HG02642 (cell line): ENCODE measurements at regions not wholly inside any gene's neighbourhood (a gene's known extent, or its start where the extent isn't known, plus 50 kb on each side); places are given as distances from the start of the nearest gene placed in this dataset.

Source experiments
- ATAC-seq: cut with Tn5 transposase; IDR thresholded peaks from one replicate; pipeline ENCODE4 v1.9.1; 2021; ENCODE audit warnings: mild to moderate bottlenecking; ENCODE audit not compliant: unreplicated experiment, poor library complexity

DNA sequence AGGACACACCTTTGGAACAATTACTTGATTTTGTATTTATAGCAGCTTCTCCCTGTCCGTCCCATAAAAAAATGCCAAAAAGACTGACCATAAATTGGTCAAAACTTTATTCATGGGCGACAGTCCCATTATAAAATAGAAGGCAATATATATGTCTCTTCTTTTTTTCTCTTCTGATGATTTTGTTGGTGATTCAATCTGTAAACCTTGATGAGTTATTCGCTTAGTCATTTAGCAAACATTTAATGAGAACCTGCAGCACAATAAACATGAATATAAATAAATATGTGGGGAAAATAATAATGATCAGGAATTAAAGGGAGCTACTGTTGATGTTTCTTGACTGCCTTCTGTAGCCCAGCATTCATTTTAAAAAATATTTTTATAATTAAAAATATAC, 356.4 kb upstream of the ACTBL2 start:
- ATAC-seq: no peak

DNA sequence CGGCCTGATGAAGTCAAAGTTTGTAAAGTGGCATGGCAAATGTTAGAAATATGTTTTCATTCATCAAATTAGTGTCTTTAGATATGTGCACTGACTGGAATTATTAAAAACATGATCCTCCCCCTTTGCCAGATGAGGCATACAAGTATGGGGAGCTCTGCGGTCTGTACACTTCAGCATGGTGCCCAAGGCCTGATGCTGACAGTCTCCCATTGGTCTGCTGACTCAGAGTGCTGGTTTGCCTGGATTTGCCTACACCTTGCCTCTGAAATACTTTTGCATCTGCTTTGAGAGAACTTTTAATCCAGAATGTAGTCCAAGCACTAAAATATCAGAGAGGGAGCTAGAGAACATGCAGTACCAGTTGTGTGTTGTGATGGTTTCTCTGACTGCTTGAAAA, 354.3 kb upstream of the ACTBL2 start:
- ATAC-seq: no peak

- ATAC-seq: no peak
Observed at GRCh38 chr5:57836331-57836730, 353.7 kb upstream of the ACTBL2 start.

GRCh38 chr5:57834829-57835608, 352.4 kb upstream of the ACTBL2 start:
- ATAC-seq: no peak

- ATAC-seq: no peak
Observed at GRCh38 chr5:57833489-57833888, 350.9 kb upstream of the ACTBL2 start.

DNA sequence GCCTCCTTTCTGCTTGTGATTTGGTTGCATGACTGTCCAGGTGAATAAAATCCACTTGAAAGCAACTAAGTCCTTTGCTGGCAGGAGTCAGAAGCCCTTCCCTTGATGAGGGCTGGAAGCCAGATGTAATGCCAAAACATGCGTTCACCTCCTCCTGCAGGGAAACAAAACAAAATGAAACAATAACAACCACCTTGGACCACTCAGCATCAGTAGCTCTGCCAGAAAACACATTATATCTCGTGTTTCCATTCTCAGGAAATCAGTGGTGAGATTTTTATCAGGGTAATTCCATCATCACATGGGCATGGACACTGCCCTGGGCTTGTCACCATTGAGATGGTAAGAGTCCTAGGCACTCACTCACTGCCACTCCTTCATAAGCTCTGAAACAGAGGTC, 350.3 kb upstream of the ACTBL2 start:
- ATAC-seq: no peak

GRCh38 chr5:57831932-57832331, 349.3 kb upstream of the ACTBL2 start:
- no peak for ATAC-seq

- no peak for ATAC-seq
Observed at GRCh38 chr5:57831090-57831489, 348.5 kb upstream of the ACTBL2 start.

GRCh38 chr5:57828221-57828620, 345.6 kb upstream of the ACTBL2 start:
- ATAC-seq: no peak

- no peak for ATAC-seq
Observed at GRCh38 chr5:57825031-57825686, 342.5 kb upstream of the ACTBL2 start.

GRCh38 chr5:57824623-57825022, 342.0 kb upstream of the ACTBL2 start:
- ATAC-seq: no peak

GRCh38 chr5:57824047-57824446, 341.4 kb upstream of the ACTBL2 start:
- ATAC-seq: no peak

DNA sequence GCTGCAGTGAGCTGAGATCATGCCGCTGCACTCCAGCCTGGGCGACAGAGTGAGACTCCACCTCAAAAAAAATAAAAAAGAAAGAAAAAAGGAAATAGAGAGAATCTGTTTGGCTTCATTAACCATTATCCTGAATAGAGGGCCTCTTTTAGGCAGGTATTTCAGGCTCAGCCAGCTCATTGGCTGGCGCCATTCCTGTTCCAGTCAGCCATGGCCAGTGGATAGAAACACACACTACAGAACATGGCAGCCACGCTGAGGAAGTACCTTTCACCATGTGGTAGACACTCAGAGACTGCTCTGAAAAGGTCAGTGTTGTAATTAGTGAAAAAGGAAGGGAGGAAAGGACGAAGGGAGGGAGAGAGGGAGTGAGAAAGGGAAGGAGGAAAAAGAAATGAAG, 340.0 kb upstream of the ACTBL2 start:
- ATAC-seq: no peak

- no peak for ATAC-seq
Observed at GRCh38 chr5:57818397-57818796, 335.8 kb upstream of the ACTBL2 start.

GRCh38 chr5:57817924-57818323, 335.3 kb upstream of the ACTBL2 start:
- no peak for ATAC-seq

- ATAC-seq: no peak
Observed at GRCh38 chr5:57817001-57817453, 334.4 kb upstream of the ACTBL2 start.

- no peak for ATAC-seq
Observed at GRCh38 chr5:57816108-57816507, 333.5 kb upstream of the ACTBL2 start.

DNA sequence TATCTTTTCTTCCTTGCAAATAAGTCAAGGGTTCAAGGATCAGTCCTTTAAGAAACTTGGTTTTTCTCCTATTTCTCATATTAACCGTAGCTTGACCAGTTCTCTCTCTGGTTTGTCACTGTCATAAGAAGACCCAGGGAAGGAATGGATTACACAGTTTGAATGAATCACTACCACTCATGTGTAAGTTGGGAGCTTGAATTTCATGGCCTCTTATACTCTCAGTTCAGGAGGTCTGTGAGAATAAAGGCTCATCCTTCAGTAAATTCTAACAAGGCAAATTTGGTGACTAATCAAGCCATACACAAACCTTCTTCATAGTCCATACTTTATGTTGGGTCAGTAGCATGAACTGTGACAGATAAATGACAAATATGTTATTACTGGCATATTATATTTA, 323.1 kb upstream of the ACTBL2 start:
- ATAC-seq: no peak

GRCh38 chr5:57805170-57805569, 322.6 kb upstream of the ACTBL2 start:
- ATAC-seq: no peak

DNA sequence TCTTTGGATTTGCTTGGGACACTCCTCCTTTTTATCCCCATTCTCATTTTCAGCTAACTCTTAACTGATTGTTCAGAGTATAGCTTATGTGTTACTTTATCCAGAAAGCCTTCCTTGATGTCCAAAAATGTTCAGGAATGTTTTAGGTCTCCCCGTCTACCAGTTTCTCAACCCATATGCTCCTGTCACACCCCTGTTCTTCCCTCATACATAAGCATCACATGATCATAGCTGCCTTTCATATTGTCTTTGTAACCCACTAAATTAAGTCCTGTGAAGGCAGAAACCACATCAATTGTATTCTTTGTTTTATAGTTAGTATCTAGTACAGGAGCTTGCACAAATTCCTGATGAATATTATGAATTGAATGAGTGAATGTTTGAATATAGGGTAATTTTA, 321.9 kb upstream of the ACTBL2 start:
- ATAC-seq: no peak

GRCh38 chr5:57804007-57804444, 321.4 kb upstream of the ACTBL2 start:
- ATAC-seq: no peak

DNA sequence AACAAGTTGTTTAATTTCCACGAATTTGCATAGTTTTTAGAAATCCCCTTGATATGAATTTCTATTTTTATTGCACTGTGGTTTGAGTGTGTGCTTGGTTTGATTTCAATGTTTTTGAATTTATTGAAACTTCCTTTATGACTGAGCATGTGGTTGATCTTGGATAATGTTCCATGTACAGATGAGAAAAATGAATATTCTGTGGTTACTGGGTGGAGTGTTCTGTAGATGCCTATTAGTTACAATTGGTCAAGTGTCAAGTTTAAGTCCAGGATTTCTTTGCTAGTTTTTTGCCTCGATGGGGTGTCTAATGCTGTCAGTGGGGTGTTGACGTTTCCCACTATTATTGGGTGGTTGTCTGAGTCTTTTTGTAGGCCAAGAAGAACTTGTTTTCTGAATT, 319.5 kb upstream of the ACTBL2 start:
- no peak for ATAC-seq
